Mesothelial cell of epicardium (in vitro differentiated cells): ENCODE measurements at regions not wholly inside any gene's neighbourhood (a gene's known extent, or its start where the extent isn't known, plus 50 kb on each side); places are given as distances from the start of the nearest gene placed in this dataset.

Experiments used
- DNase-seq, 2 experiments: peaks; one replicate each; pipeline ENCODE4 v3.0.0; 2021; ENCODE audit warnings: low spot score in 2 of 2; ENCODE audit not compliant: unreplicated experiment in 2 of 2
- H3K27ac Mint-ChIP-seq: 2 replicates; pipeline ENCODE4 v1.8.0; 2021; ENCODE audit warnings: mixed read lengths
- H3K27me3 Mint-ChIP-seq: 2 replicates; pipeline ENCODE4 v1.8.0; 2021; ENCODE audit warnings: low read depth, mixed read lengths
- H3K36me3 Mint-ChIP-seq: 2 replicates; pipeline ENCODE4 v1.8.0; 2021; ENCODE audit warnings: mixed read lengths
- H3K4me1 Mint-ChIP-seq: 2 replicates; pipeline ENCODE4 v1.8.0; 2021; ENCODE audit warnings: mixed read lengths
- H3K4me3 Mint-ChIP-seq: 2 replicates; pipeline ENCODE4 v1.8.0; 2021; ENCODE audit warnings: mild to moderate bottlenecking, moderate library complexity, mixed read lengths
- H3K9me3 Mint-ChIP-seq: 2 replicates; pipeline ENCODE4 v1.8.0; 2021; ENCODE audit warnings: mixed read lengths
- TF ChIP-seq, protein P1 (sequence below): fragments of 200-600 bp; sonication (generic); IDR thresholded peaks from one replicate; pipeline ENCODE4 v1.5.0; 2021; ENCODE audit warnings: antibody characterized with exemption; ENCODE audit not compliant: unreplicated experiment

DNA sequence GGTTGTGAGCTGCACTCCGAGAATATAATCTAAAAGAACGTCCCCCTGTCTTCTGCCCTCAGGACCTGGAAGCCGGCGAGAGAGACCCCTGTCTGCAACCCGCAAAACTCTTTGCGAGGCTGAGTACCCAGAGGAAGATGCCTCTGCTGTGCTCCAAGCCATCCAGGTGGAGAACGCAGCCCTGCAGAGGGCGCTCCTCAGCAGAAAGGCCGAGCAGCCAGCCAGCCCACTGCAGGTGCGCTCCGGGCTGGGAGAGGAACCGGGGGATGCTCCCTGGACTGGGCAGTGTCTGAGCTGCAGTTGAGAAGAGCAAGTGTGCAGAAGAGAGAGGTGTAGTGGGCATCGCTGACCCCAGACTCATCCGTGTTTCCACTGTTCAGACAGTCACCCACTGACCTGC, 148.3 kb downstream of the KATNIP start:
- TF ChIP-seq, protein P1, sequence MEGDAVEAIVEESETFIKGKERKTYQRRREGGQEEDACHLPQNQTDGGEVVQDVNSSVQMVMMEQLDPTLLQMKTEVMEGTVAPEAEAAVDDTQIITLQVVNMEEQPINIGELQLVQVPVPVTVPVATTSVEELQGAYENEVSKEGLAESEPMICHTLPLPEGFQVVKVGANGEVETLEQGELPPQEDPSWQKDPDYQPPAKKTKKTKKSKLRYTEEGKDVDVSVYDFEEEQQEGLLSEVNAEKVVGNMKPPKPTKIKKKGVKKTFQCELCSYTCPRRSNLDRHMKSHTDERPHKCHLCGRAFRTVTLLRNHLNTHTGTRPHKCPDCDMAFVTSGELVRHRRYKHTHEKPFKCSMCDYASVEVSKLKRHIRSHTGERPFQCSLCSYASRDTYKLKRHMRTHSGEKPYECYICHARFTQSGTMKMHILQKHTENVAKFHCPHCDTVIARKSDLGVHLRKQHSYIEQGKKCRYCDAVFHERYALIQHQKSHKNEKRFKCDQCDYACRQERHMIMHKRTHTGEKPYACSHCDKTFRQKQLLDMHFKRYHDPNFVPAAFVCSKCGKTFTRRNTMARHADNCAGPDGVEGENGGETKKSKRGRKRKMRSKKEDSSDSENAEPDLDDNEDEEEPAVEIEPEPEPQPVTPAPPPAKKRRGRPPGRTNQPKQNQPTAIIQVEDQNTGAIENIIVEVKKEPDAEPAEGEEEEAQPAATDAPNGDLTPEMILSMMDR, result no peak
- Mint-ChIP-seq H3K36me3 (peaks cover 6% of the 10 kb centered on the region), H3K27ac (no peak overlapping the region), H3K4me3 (no peak overlapping the region), H3K4me1 (no peaks in the 10 kb centered on the region), H3K9me3 (peaks cover 3% of the 10 kb centered on the region), H3K27me3 (no peaks in the 10 kb centered on the region)
- DNase-seq, result peak in 1 of 2 experiments; percentile 43

DNA sequence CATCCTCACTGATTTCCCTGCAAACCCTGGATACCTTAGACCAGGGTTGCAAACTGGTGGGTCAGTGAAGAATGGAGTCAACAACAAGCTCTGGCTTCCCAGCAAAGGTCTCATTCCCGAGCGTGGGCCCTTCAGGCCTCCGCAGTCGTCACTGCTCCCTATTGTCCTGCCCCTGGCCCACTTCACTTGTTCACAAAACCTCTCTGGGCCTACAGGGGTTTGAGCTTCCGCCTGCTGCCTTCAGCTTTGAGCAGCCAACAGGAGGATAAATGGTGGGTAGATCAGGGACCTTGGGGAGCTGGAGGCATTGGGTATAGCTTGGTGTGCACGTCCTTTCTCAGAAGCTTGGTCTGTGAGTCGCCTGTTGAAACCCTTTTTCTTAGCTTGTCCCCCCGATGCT, 148.8 kb downstream of the KATNIP start:
- Mint-ChIP-seq H3K4me3 (no peak overlapping the region), H3K27ac (no peak overlapping the region), H3K27me3 (no peaks in the 10 kb centered on the region), H3K36me3 (peaks cover 6% of the 10 kb centered on the region), H3K4me1 (peaks cover 1% of the 10 kb centered on the region), H3K9me3 (peaks cover 3% of the 10 kb centered on the region)
- TF ChIP-seq, protein P1, result no peak
- no peak for DNase-seq

DNA sequence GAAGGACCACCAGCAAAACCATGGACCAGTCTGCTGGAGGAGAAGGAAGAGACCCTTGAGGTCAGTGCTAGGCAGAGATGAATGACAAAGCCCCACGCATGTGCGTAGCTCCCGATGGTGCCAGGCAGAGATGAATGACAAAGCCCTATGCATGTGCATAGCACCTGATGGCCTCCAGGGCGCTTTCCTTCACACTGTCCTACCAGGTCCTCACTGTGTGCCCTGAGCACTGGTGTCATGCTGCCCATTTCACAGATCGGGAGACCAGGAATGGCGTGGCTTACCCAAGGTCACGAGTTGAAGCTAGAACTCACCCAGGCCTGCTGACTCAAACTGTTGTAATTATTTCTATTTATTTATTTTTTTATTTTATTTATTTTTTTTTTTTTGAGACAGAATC, 149.6 kb downstream of the KATNIP start:
- Mint-ChIP-seq H3K36me3 (peaks cover 6% of the 10 kb centered on the region), H3K27me3 (no peaks in the 10 kb centered on the region), H3K4me3 (no peak overlapping the region), H3K4me1 (peaks cover 4% of the 10 kb centered on the region), H3K9me3 (peaks cover 3% of the 10 kb centered on the region), H3K27ac (no peak overlapping the region)
- TF ChIP-seq, protein P1, result no peak
- no peak for DNase-seq

DNA sequence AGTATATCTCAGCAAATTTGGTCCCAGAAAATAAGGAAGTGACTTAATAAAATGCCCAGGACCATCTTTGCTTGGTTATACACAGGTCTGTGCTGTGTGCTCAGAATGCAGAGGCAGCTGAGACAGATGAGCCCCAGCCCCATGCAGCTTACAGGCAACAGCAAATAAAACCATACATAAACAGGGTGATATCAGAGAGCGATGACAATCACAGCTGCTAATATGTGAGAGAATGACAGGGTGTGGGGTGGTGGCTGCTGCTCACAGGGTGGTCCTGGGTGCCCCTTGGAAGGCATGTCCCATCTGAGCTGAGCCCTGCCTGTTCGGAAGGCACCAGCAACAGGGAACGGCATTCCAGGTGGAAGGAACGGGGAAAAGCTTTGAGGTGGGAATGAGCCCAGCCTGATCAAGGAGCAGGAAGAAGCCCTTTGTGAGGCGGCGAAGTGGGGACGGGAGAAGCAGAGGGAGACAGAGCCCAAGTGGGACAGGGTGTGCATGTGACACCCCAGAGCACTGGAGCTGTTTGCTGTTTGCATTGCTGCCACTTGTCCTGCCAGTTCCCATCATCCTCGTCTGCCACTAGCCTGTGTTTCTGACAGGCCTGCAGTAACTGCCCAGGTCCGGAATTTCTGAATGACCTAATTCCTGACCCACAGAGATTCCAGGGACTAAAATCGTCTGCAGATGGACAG, 150.5 kb downstream of the KATNIP start:
- H3K27me3 Mint-ChIP-seq, result no peaks in the 10 kb centered on the region
- H3K4me3 Mint-ChIP-seq, result no peak overlapping the region
- peaks cover 3% of the 10 kb centered on the region for H3K9me3 Mint-ChIP-seq
- H3K27ac Mint-ChIP-seq, result no peak overlapping the region
- H3K4me1 Mint-ChIP-seq, result peaks cover 4% of the 10 kb centered on the region
- TF ChIP-seq, protein P1, result no peak
- H3K36me3 Mint-ChIP-seq, result peaks cover 7% of the 10 kb centered on the region
- no peak for DNase-seq

DNA sequence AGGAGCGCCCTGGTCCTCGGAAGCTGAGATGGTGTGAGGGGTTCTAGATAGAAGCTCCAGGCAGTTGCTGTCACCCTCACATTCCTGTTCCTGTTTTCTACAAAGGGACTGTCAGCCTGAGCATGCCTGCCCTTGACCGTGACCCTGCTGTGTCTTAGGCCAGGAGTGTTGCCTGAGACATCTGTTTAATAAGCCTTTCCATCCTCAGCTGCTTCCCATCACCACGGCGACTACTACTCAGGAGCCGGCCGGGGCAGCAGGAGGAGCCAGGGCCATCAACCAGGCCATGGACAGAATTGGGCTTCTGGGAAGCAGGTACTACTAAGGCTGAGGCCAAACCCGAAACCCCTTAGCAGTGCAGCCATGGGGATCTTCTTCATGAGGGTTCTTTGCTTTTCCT, 151.4 kb downstream of the KATNIP start:
- TF ChIP-seq, protein P1, result no peak
- Mint-ChIP-seq H3K9me3 (peaks cover 2% of the 10 kb centered on the region), H3K4me1 (peaks cover 4% of the 10 kb centered on the region), H3K36me3 (peaks cover 7% of the 10 kb centered on the region), H3K4me3 (no peak overlapping the region), H3K27ac (no peak overlapping the region), H3K27me3 (no peaks in the 10 kb centered on the region)
- DNase-seq, result no peak
